ENCODE measurements at regions not wholly inside any gene's neighbourhood (a gene's known extent, or its start where the extent isn't known, plus 50 kb on each side); places are given as distances from the start of the nearest gene placed in this dataset.

DNA sequence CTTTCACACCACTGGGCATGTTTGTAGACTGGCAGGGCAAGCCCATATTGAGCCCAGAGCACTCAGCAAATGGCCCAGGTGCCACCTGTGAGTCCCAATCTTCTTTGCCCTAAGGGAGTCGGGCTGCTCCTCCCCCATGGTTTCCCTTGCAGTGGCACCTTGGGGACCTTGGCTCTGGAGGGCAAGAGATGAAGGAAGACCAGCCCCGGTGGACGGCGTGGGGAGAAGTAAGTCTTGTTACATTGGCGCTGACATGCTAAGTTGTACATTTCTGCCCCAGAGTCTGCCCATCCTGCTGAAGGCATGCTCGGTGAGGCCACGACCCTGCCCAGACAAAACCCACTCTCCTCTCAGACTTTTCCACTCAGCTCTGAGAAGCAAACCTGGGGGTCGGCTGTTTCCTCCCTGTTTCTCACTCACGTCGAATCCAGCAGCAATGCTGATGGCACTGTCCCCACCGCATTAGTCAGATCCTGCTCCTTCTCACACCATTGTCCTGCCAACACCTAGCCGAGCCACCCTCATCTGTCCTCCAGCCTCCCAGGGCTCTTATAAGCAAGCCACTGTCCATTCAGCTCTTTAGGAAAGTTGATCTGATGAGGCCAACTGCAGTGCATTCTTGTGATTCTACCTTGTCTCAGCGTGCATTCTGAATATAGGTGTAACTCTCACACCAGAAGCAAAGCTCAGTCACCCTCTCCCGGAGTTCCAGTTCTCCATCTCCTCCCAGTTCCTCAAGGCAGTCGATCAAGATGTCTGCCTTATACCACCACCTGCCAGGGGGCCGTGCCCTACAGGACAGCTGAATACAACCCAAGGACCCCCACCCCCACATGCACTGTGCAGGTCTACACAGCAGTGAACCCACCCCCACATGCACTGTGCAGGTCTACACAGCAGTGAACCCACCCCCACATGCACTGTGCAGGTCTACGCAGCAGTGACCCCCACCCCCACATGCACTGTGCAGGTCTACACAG lies 827.1 kb downstream of the TBC1D22A start:
- TF ChIP-seq, protein P1, sequence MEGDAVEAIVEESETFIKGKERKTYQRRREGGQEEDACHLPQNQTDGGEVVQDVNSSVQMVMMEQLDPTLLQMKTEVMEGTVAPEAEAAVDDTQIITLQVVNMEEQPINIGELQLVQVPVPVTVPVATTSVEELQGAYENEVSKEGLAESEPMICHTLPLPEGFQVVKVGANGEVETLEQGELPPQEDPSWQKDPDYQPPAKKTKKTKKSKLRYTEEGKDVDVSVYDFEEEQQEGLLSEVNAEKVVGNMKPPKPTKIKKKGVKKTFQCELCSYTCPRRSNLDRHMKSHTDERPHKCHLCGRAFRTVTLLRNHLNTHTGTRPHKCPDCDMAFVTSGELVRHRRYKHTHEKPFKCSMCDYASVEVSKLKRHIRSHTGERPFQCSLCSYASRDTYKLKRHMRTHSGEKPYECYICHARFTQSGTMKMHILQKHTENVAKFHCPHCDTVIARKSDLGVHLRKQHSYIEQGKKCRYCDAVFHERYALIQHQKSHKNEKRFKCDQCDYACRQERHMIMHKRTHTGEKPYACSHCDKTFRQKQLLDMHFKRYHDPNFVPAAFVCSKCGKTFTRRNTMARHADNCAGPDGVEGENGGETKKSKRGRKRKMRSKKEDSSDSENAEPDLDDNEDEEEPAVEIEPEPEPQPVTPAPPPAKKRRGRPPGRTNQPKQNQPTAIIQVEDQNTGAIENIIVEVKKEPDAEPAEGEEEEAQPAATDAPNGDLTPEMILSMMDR (IDR thresholded peaks at IDR 0.05) = no peak
- TF ChIP-seq POLR2A (IDR thresholded peaks at IDR 0.05) = no peak
- Histone ChIP-seq H3K4me3 (no peak overlapping the region), H3K27me3 (peaks cover 0 to 18% (median 0%) of the 10 kb centered on the region in 4 donors), H3K4me1 (no peaks in the 10 kb centered on the region), H3K9me3 (no peaks in the 10 kb centered on the region), H3K36me3 (no peaks in the 10 kb centered on the region), H3K27ac (no peak overlapping the region)
- no peak for DNase-seq
- 79 to 83% methylated on average over 11 to 14 of the region's 17 CpGs for WGBS, 2 donors
- intact Hi-C loops (cut with DNase I) = no loop called here

DNA sequence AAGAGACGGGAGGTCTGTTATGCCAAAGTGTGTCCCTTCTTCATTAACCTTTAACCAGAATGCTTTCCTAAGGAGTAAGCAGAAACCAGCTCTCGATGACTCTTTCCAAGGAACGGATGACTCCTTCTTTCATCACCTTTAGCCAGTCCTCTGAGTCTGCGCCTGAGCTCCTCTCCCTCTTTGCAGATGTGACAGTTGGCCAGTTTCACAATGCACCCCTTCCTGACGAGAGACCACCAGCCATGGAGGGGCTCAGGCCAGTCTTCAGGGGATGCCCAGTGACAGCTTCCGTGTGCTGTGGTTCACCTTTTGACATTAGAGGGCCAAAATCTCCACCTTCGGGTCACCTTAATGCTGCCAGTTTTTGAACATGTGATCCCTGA lies 826.1 kb downstream of the TBC1D22A start:
- WGBS, 2 donors = 76 to 78% methylated on average over 7 of the region's 7 CpGs
- TF ChIP-seq, protein P1 (IDR thresholded peaks at IDR 0.05) = no peak
- no peak for TF ChIP-seq POLR2A (IDR thresholded peaks at IDR 0.05)
- DNase-seq = no peak

DNA sequence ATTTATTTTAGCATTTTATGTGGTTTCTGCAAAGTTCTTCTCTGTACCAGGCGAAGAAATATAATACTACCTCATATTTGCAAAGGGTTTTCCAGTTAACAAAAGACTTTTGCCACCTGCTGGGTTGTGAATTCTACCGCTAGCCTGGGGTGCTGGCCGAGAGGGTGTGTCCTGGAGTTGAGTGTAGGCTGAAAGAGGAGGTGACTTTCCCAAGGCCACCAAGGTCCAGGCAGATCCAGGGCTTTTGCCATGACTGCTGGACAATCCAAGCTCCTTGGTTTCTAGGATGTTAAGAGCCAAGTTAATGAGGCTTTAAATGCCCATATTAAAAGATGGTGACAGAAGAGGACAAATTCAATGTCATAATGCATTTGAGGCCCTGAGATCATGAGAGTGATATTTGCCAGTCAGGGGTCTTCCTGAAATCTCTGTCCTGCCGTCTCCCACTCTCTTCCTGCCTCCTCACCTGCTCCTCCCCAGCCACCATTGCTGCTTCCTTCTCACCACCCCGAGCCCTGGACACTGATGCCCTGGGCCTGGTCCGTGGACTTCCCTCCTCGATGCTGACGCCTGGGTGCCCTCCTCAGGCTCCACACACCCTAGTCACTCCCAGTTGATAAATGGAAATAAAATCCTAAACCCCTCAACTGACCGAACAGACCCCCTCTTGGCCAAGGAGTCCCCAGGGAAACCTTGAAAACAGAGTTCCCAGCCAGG lies 825.6 kb downstream of the TBC1D22A start:
- DNase-seq = no peak
- intact Hi-C loops (cut with DNase I) = no loop called here
- Histone ChIP-seq H3K4me1 (no peaks in the 10 kb centered on the region), H3K27me3 (peaks cover 0 to 18% (median 0%) of the 10 kb centered on the region in 4 donors), H3K9me3 (peaks cover 0 to 8% (median 0%) of the 10 kb centered on the region in 3 donors), H3K4me3 (no peak overlapping the region), H3K27ac (no peak overlapping the region), H3K36me3 (no peaks in the 10 kb centered on the region)
- 54 to 80% methylated on average over 8 of the region's 9 CpGs for whole genome bisulfite sequencing, 2 donors
- TF ChIP-seq, protein P1 (IDR thresholded peaks at IDR 0.05) = no peak
- TF ChIP-seq POLR2A (IDR thresholded peaks at IDR 0.05) = no peak

More for the DNA sequence above, 826.1 kb downstream of the TBC1D22A start:
- H3K9me3 ChIP-seq = peaks cover 0 to 3% (median 0%) of the 10 kb centered on the region in 3 donors
- peaks cover 0 to 18% (median 0%) of the 10 kb centered on the region in 4 donors for H3K27me3 ChIP-seq
- no peaks in the 10 kb centered on the region for H3K36me3 ChIP-seq
- intact Hi-C loops (cut with DNase I) = no loop called here
- no peaks in the 10 kb centered on the region for H3K4me1 ChIP-seq
- no peak overlapping the region for H3K4me3 ChIP-seq
- H3K27ac ChIP-seq = no peak overlapping the region

DNA sequence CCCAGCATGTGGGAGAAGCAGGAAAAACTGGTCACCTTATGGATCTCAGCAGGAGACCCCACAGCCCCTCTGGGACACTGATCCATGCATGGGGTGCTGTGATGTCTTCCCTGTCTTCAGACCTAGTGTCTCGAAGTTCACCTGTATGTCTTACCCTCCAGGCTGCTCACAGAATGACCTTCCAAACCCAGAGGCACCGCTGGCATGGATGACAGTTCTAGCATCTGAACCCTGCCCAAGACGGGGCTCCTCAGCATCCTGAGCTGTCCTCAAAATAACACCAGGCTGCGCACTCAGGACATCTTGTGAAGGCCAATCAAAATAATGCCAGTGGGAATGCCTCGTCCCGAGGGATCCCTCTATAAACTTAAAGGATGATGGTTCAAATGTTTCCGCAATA lies 824.9 kb downstream of the TBC1D22A start:
- Histone ChIP-seq H3K27me3 (peaks cover 0 to 18% (median 0%) of the 10 kb centered on the region in 4 donors), H3K4me3 (no peak overlapping the region), H3K9me3 (peaks cover 0 to 8% (median 0%) of the 10 kb centered on the region in 3 donors), H3K4me1 (no peaks in the 10 kb centered on the region), H3K27ac (no peak overlapping the region), H3K36me3 (no peaks in the 10 kb centered on the region)
- intact Hi-C loops (cut with DNase I) = no loop called here
- DNase-seq = no peak
- TF ChIP-seq, protein P1 (IDR thresholded peaks at IDR 0.05) = no peak
- no peak for TF ChIP-seq POLR2A (IDR thresholded peaks at IDR 0.05)
- 81 to 90% methylated on average over 4 to 7 of the region's 7 CpGs for WGBS, 2 donors

DNA sequence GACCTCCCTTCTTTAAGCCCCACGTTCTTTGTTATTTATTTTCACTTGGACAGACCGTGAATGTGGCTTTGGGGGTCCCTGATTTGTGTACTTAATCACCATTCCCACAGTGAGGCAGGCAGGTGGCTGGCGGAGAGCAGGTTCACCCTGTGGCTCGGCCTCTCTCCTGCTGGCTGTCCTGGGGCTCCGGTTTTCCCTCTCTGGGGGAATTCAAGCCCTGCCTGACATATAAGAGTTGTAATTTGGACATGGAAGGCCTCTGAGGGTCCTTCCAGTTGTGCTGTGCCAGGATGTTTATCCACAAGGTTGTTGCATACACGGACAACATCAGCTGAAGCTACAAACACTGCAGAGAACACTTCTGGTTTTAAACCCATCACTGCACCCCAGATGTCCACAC lies 824.5 kb downstream of the TBC1D22A start:
- no peak for DNase-seq
- intact Hi-C loops (cut with DNase I) = no loop called here
- Histone ChIP-seq H3K27ac (no peak overlapping the region), H3K27me3 (peaks cover 0 to 18% (median 0%) of the 10 kb centered on the region in 4 donors), H3K4me3 (no peak overlapping the region), H3K9me3 (peaks cover 0 to 8% (median 0%) of the 10 kb centered on the region in 3 donors), H3K4me1 (no peaks in the 10 kb centered on the region), H3K36me3 (no peaks in the 10 kb centered on the region)
- WGBS, 2 donors = 56 to 62% methylated on average over 6 of the region's 6 CpGs
- TF ChIP-seq, protein P1 (IDR thresholded peaks at IDR 0.05) = no peak
- no peak for TF ChIP-seq POLR2A (IDR thresholded peaks at IDR 0.05)

Measured in esophagus squamous epithelium (tissue), 5 donors.